ENCODE measurements at regions not wholly inside any gene's neighbourhood (a gene's known extent, or its start where the extent isn't known, plus 50 kb on each side); places are given as distances from the start of the nearest gene placed in this dataset.
A peak's percentile ranks its signal among the peaks of the same experiment; 100 is the strongest.

DNA sequence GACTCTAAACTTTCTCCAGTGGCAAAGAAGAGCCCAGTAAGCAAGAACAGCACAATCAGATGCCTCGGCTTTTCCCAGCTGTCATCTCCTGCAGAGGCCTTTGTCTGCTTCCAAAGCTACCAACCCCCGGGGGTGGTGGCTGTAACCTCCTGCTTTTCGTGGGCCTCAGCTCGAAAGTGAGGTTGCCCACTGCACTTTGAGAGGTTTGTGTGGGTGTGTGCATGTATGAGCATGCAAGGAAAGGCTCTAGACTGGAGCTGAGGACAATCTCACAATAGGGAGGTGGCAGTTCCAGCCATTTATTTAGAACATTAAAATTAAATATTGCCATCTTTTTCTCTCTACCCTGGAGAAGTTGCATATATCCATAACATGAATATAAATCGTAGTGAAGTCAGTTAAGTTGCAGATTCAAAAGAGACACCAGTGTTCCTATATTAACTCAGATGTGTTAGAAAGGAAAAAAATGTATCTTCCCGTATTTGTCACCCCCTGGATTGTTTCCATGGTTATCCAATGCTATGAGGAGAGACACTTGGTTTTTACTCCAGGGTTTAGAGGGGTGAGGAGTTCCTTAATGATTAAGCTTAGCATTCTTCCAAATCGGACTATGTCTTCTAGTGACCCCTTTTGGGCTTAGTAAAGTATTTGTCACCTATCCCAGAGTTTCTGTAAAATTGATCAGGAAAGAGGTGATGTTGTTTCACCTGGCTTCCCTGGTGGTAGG lies 781.1 kb downstream of the INHBA start:
- H3K27ac ChIP-seq: no peak overlapping the region
- ATAC-seq (ENCODE audit: insufficient number of reproducible peaks, low FRiP score, low read depth) (no peak), DNase-seq (ENCODE audit: low spot score) (no peak)
- no peaks in the 10 kb centered on the region for H3K9me3 ChIP-seq
- no peaks in the 10 kb centered on the region for H3K36me3 ChIP-seq
- peaks cover 0 to 12% of the 10 kb centered on the region in 2 donors for H3K4me1 ChIP-seq (ENCODE audit: control insufficient read depth in 1 of 2, low read depth in 2 of 2)
- TF ChIP-seq, protein P1, sequence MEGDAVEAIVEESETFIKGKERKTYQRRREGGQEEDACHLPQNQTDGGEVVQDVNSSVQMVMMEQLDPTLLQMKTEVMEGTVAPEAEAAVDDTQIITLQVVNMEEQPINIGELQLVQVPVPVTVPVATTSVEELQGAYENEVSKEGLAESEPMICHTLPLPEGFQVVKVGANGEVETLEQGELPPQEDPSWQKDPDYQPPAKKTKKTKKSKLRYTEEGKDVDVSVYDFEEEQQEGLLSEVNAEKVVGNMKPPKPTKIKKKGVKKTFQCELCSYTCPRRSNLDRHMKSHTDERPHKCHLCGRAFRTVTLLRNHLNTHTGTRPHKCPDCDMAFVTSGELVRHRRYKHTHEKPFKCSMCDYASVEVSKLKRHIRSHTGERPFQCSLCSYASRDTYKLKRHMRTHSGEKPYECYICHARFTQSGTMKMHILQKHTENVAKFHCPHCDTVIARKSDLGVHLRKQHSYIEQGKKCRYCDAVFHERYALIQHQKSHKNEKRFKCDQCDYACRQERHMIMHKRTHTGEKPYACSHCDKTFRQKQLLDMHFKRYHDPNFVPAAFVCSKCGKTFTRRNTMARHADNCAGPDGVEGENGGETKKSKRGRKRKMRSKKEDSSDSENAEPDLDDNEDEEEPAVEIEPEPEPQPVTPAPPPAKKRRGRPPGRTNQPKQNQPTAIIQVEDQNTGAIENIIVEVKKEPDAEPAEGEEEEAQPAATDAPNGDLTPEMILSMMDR (IDR thresholded peaks at IDR 0.05): no peak
- H3K27me3 ChIP-seq (replicated peaks; ENCODE audit: insufficient read depth): no peaks in the 10 kb centered on the region
- H3K4me3 ChIP-seq: no peak overlapping the region

DNA sequence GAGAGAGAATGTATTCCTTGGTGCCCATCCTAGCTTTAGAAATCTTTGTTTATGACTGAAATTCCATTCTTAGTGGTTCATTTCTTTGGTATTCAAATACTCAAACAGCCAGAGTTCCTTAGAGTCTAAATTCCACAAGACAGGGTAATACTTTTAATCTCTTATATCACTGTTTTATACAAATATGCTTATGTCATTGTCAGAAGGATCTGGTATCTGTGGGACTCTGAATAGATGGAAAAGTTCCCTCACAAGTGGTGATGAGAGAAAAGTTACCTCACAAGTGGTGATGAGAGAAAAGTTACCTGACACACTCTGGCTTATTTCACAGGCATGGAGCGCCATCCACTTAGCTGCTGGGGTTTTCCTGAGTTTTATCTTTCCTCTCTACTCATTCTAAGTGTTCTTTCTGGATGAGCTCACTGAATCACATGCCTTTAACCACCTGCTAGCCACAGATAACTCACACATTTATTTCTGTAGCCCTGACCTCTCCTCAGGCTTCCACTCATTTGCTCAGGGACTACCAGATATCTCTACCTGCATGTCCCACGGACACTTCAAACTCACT lies 784.0 kb downstream of the SUGCT start:
- DNase-seq (ENCODE audit: low spot score) (no peak), ATAC-seq (ENCODE audit: insufficient number of reproducible peaks, low FRiP score, low read depth) (no peak)
- H3K4me1 ChIP-seq (ENCODE audit: control insufficient read depth in 1 of 2, low read depth in 2 of 2): peaks cover 1 to 12% of the 10 kb centered on the region in 2 donors
- no peaks in the 10 kb centered on the region for H3K9me3 ChIP-seq
- peak overlapping the region in 1 of 2 donors; percentile 51 for H3K27ac ChIP-seq
- no peak overlapping the region for H3K4me3 ChIP-seq
- TF ChIP-seq, protein P1 (IDR thresholded peaks at IDR 0.05): no peak
- no peaks in the 10 kb centered on the region for H3K27me3 ChIP-seq (replicated peaks; ENCODE audit: insufficient read depth)
- H3K36me3 ChIP-seq: no peaks in the 10 kb centered on the region

DNA sequence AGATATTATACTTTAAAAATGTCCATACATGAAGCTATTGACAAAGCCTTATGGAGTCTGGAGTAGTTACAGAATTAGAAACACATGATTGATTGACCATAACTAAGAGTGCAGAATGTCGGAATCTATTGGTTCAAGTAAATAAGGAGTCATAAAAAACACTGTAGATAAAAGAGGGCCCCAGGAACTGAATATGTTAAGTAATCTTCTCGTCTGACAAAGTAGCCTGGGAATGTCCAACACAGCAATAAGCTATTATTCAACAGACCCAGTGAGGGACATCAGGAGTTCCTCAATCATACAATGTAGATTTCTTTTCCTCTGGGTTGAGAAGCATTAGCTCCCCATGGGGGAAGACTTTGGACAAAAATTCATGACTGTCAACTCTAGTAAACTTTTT lies 782.0 kb downstream of the SUGCT start:
- H3K4me3 ChIP-seq: no peak overlapping the region
- peaks cover 10 to 29% of the 10 kb centered on the region in 2 donors for H3K4me1 ChIP-seq (ENCODE audit: control insufficient read depth in 1 of 2, low read depth in 2 of 2)
- DNase-seq (ENCODE audit: low spot score) (no peak), ATAC-seq (ENCODE audit: insufficient number of reproducible peaks, low FRiP score, low read depth) (no peak)
- H3K27ac ChIP-seq: no peak overlapping the region
- H3K36me3 ChIP-seq: no peaks in the 10 kb centered on the region
- TF ChIP-seq, protein P1 (IDR thresholded peaks at IDR 0.05): no peak
- no peaks in the 10 kb centered on the region for H3K27me3 ChIP-seq (replicated peaks; ENCODE audit: insufficient read depth)
- H3K9me3 ChIP-seq: no peaks in the 10 kb centered on the region

DNA sequence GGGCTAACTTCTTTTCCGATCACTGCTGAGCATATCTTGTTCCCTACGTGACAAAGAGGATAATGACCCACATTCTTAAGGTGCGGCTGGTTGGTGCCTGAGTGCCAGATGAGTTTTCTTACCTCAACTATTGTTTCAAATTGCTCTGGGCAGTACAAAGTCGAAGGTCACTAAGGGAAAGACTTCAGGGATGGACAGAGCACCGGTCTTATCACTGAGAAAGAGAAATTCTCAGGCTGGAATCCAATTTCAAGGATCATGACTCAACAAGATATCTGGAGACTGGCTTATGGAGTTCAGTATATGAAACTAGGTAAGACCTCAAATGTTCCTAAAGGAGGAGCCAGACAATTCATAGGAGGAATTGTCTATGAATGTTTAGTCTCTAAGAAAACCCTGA lies 780.3 kb downstream of the SUGCT start:
- DNase-seq (ENCODE audit: low spot score): no peak
- Histone ChIP-seq H3K27me3 (replicated peaks; ENCODE audit: insufficient read depth) (no peaks in the 10 kb centered on the region), H3K9me3 (no peaks in the 10 kb centered on the region), H3K4me3 (no peak overlapping the region), H3K4me1 (ENCODE audit: control insufficient read depth in 1 of 2, low read depth in 2 of 2) (peaks cover 10 to 35% of the 10 kb centered on the region in 2 donors), H3K36me3 (no peaks in the 10 kb centered on the region), H3K27ac (no peak overlapping the region)
- ATAC-seq (ENCODE audit: insufficient number of reproducible peaks, low FRiP score, low read depth): no peak
- TF ChIP-seq, protein P1 (IDR thresholded peaks at IDR 0.05): no peak
